ENCODE measurements at regions not wholly inside any gene's neighbourhood (a gene's known extent, or its start where the extent isn't known, plus 50 kb on each side); places are given as distances from the start of the nearest gene placed in this dataset.
"Not testable (repeated sequence)": the region's sequence is repeated elsewhere in the genome, so short reads cannot be mapped to it uniquely, and the experiment has no call there.

- no peak overlapping the region for H3K4me3 Mint-ChIP-seq
- no peaks in the 10 kb centered on the region for H3K27me3 Mint-ChIP-seq
- no peak overlapping the region for H3K27ac Mint-ChIP-seq (ENCODE audit: low read depth)
- ATAC-seq (replicated peaks; ENCODE audit: extremely low read depth, poor library complexity, severe bottlenecking) (no peak), DNase-seq (ENCODE audit: low spot score in 2 of 2) (no peak)
- H3K9me3 Mint-ChIP-seq: peaks cover 12% of the 10 kb centered on the region
- H3K4me1 Mint-ChIP-seq: no peaks in the 10 kb centered on the region
- H3K36me3 Mint-ChIP-seq (ENCODE audit: insufficient read depth): no peaks in the 10 kb centered on the region
These were observed 484.8 kb upstream of the CNTNAP5 start for GRCh38 chr2:123540291-123540690.

GRCh38 chr2:123546353-123546752 lies 478.7 kb upstream of the CNTNAP5 start:
- Mint-ChIP-seq H3K4me1 (no peaks in the 10 kb centered on the region), H3K27ac (ENCODE audit: low read depth) (no peak overlapping the region), H3K27me3 (no peaks in the 10 kb centered on the region), H3K4me3 (no peak overlapping the region), H3K9me3 (peaks cover 9% of the 10 kb centered on the region), H3K36me3 (ENCODE audit: insufficient read depth) (no peaks in the 10 kb centered on the region)
- ATAC-seq (replicated peaks; ENCODE audit: extremely low read depth, poor library complexity, severe bottlenecking) (no peak), DNase-seq (ENCODE audit: low spot score in 2 of 2) (no peak)

GRCh38 chr2:123563515-123563914 lies 461.6 kb upstream of the CNTNAP5 start:
- H3K4me1 Mint-ChIP-seq: no peaks in the 10 kb centered on the region
- ATAC-seq (replicated peaks; ENCODE audit: extremely low read depth, poor library complexity, severe bottlenecking): no peak
- no peak overlapping the region for H3K27ac Mint-ChIP-seq (ENCODE audit: low read depth)
- no peaks in the 10 kb centered on the region for H3K27me3 Mint-ChIP-seq
- peaks cover 14% of the 10 kb centered on the region for H3K9me3 Mint-ChIP-seq
- no peak for DNase-seq (ENCODE audit: low spot score in 2 of 2)
- no peaks in the 10 kb centered on the region for H3K36me3 Mint-ChIP-seq (ENCODE audit: insufficient read depth)
- no peak overlapping the region for H3K4me3 Mint-ChIP-seq

GRCh38 chr2:123566291-123566946 lies 458.7 kb upstream of the CNTNAP5 start:
- Mint-ChIP-seq H3K4me1 (no peaks in the 10 kb centered on the region), H3K4me3 (no peak overlapping the region), H3K9me3 (peaks cover 18% of the 10 kb centered on the region), H3K27ac (ENCODE audit: low read depth) (no peak overlapping the region), H3K36me3 (ENCODE audit: insufficient read depth) (no peaks in the 10 kb centered on the region), H3K27me3 (no peaks in the 10 kb centered on the region)
- ATAC-seq (replicated peaks; ENCODE audit: extremely low read depth, poor library complexity, severe bottlenecking) (no peak), DNase-seq (ENCODE audit: low spot score in 2 of 2) (no peak)

GRCh38 chr2:123578016-123578415 lies 447.1 kb upstream of the CNTNAP5 start:
- H3K4me1 Mint-ChIP-seq: no peaks in the 10 kb centered on the region
- H3K27me3 Mint-ChIP-seq: no peaks in the 10 kb centered on the region
- no peaks in the 10 kb centered on the region for H3K36me3 Mint-ChIP-seq (ENCODE audit: insufficient read depth)
- DNase-seq (ENCODE audit: low spot score in 2 of 2) (no peak), ATAC-seq (replicated peaks; ENCODE audit: extremely low read depth, poor library complexity, severe bottlenecking) (no peak)
- H3K9me3 Mint-ChIP-seq: peaks cover 10% of the 10 kb centered on the region
- no peak overlapping the region for H3K4me3 Mint-ChIP-seq
- no peak overlapping the region for H3K27ac Mint-ChIP-seq (ENCODE audit: low read depth)

GRCh38 chr2:123596621-123597020 lies 428.5 kb upstream of the CNTNAP5 start:
- H3K27me3 Mint-ChIP-seq: no peaks in the 10 kb centered on the region
- H3K4me1 Mint-ChIP-seq: no peaks in the 10 kb centered on the region
- no peak overlapping the region for H3K4me3 Mint-ChIP-seq
- ATAC-seq (replicated peaks; ENCODE audit: extremely low read depth, poor library complexity, severe bottlenecking) (no peak), DNase-seq (ENCODE audit: low spot score in 2 of 2) (no peak)
- H3K36me3 Mint-ChIP-seq (ENCODE audit: insufficient read depth): no peaks in the 10 kb centered on the region
- H3K9me3 Mint-ChIP-seq: peaks cover 25% of the 10 kb centered on the region
- no peak overlapping the region for H3K27ac Mint-ChIP-seq (ENCODE audit: low read depth)

GRCh38 chr2:123597988-123598387 lies 427.1 kb upstream of the CNTNAP5 start:
- DNase-seq (ENCODE audit: low spot score in 2 of 2) (no peak), ATAC-seq (replicated peaks; ENCODE audit: extremely low read depth, poor library complexity, severe bottlenecking) (no peak)
- Mint-ChIP-seq H3K4me3 (no peak overlapping the region), H3K27ac (ENCODE audit: low read depth) (no peak overlapping the region), H3K9me3 (peaks cover 24% of the 10 kb centered on the region), H3K4me1 (no peaks in the 10 kb centered on the region), H3K36me3 (ENCODE audit: insufficient read depth) (no peaks in the 10 kb centered on the region), H3K27me3 (no peaks in the 10 kb centered on the region)

GRCh38 chr2:123606631-123607030 lies 418.5 kb upstream of the CNTNAP5 start:
- Mint-ChIP-seq H3K4me3 (no peak overlapping the region), H3K36me3 (ENCODE audit: insufficient read depth) (no peaks in the 10 kb centered on the region), H3K27ac (ENCODE audit: low read depth) (no peak overlapping the region), H3K9me3 (peaks cover 19% of the 10 kb centered on the region), H3K4me1 (no peaks in the 10 kb centered on the region), H3K27me3 (no peaks in the 10 kb centered on the region)
- DNase-seq (ENCODE audit: low spot score in 2 of 2): no peak
- no peak for ATAC-seq (replicated peaks; ENCODE audit: extremely low read depth, poor library complexity, severe bottlenecking)

GRCh38 chr2:123609077-123609476 lies 416.0 kb upstream of the CNTNAP5 start:
- no peak overlapping the region for H3K4me3 Mint-ChIP-seq
- no peaks in the 10 kb centered on the region for H3K36me3 Mint-ChIP-seq (ENCODE audit: insufficient read depth)
- ATAC-seq (replicated peaks; ENCODE audit: extremely low read depth, poor library complexity, severe bottlenecking): no peak
- H3K4me1 Mint-ChIP-seq: no peaks in the 10 kb centered on the region
- H3K27ac Mint-ChIP-seq (ENCODE audit: low read depth): no peak overlapping the region
- no peaks in the 10 kb centered on the region for H3K27me3 Mint-ChIP-seq
- H3K9me3 Mint-ChIP-seq: peaks cover 25% of the 10 kb centered on the region
- DNase-seq (ENCODE audit: low spot score in 2 of 2): no peak

GRCh38 chr2:123614596-123614995 lies 410.5 kb upstream of the CNTNAP5 start:
- no peak for DNase-seq (ENCODE audit: low spot score in 2 of 2)
- H3K27ac Mint-ChIP-seq (ENCODE audit: low read depth): no peak overlapping the region
- no peaks in the 10 kb centered on the region for H3K36me3 Mint-ChIP-seq (ENCODE audit: insufficient read depth)
- H3K9me3 Mint-ChIP-seq: peaks cover 35% of the 10 kb centered on the region
- no peaks in the 10 kb centered on the region for H3K27me3 Mint-ChIP-seq
- ATAC-seq (replicated peaks; ENCODE audit: extremely low read depth, poor library complexity, severe bottlenecking): no peak
- no peak overlapping the region for H3K4me3 Mint-ChIP-seq
- H3K4me1 Mint-ChIP-seq: no peaks in the 10 kb centered on the region

GRCh38 chr2:123618642-123619041 lies 406.4 kb upstream of the CNTNAP5 start:
- not testable (repeated sequence) for H3K36me3 Mint-ChIP-seq (ENCODE audit: insufficient read depth); H3K27ac Mint-ChIP-seq (ENCODE audit: low read depth); DNase-seq (ENCODE audit: low spot score in 2 of 2); ATAC-seq (replicated peaks; ENCODE audit: extremely low read depth, poor library complexity, severe bottlenecking); H3K4me1 Mint-ChIP-seq; H3K27me3 Mint-ChIP-seq; H3K4me3 Mint-ChIP-seq
- peaks cover 19% of the 10 kb centered on the region for H3K9me3 Mint-ChIP-seq

GRCh38 chr2:123624816-123625215 lies 400.3 kb upstream of the CNTNAP5 start:
- Mint-ChIP-seq H3K27me3 (no peaks in the 10 kb centered on the region), H3K4me1 (no peaks in the 10 kb centered on the region), H3K27ac (ENCODE audit: low read depth) (no peak overlapping the region), H3K4me3 (no peak overlapping the region), H3K9me3 (peaks cover 18% of the 10 kb centered on the region), H3K36me3 (ENCODE audit: insufficient read depth) (no peaks in the 10 kb centered on the region)
- DNase-seq (ENCODE audit: low spot score in 2 of 2) (no peak), ATAC-seq (replicated peaks; ENCODE audit: extremely low read depth, poor library complexity, severe bottlenecking) (no peak)

GRCh38 chr2:123636232-123636631 lies 388.9 kb upstream of the CNTNAP5 start:
- DNase-seq (ENCODE audit: low spot score in 2 of 2): no peak
- Mint-ChIP-seq H3K9me3 (peaks cover 17% of the 10 kb centered on the region), H3K27me3 (no peaks in the 10 kb centered on the region), H3K36me3 (ENCODE audit: insufficient read depth) (no peaks in the 10 kb centered on the region), H3K4me3 (no peak overlapping the region), H3K4me1 (no peaks in the 10 kb centered on the region), H3K27ac (ENCODE audit: low read depth) (no peak overlapping the region)
- no peak for ATAC-seq (replicated peaks; ENCODE audit: extremely low read depth, poor library complexity, severe bottlenecking)
